ENCODE measurements at regions not wholly inside any gene's neighbourhood (a gene's known extent, or its start where the extent isn't known, plus 50 kb on each side); places are given as distances from the start of the nearest gene placed in this dataset.

DNA sequence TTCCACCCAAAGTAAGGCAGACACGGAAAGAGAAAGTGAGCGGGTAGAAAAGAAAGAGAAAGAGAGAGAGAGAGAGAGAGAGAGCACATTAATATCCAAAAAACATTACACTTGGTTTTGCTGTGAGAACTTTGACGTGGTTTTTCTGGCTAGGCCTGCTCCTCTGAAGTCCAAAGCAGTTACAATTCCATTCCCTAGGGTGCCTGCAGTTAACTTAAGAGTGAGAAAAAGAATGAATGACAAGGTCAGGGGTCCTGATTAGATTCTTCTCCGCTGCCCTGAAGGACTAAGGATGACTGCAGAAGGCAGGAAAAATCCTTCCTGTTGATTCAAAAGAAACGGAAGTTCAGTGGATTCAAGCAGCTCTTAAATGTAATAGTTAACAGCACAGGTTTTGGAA lies 589.8 kb downstream of the PRELID2 start:
- TF ChIP-seq, protein P1, sequence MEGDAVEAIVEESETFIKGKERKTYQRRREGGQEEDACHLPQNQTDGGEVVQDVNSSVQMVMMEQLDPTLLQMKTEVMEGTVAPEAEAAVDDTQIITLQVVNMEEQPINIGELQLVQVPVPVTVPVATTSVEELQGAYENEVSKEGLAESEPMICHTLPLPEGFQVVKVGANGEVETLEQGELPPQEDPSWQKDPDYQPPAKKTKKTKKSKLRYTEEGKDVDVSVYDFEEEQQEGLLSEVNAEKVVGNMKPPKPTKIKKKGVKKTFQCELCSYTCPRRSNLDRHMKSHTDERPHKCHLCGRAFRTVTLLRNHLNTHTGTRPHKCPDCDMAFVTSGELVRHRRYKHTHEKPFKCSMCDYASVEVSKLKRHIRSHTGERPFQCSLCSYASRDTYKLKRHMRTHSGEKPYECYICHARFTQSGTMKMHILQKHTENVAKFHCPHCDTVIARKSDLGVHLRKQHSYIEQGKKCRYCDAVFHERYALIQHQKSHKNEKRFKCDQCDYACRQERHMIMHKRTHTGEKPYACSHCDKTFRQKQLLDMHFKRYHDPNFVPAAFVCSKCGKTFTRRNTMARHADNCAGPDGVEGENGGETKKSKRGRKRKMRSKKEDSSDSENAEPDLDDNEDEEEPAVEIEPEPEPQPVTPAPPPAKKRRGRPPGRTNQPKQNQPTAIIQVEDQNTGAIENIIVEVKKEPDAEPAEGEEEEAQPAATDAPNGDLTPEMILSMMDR (conservative IDR thresholded peaks at IDR 0.05; ENCODE audit: low read depth, low read length) = no peak
- TF ChIP-seq EZH2 (IDR thresholded peaks at IDR 0.05; ENCODE audit: borderline replicate concordance, low read depth, low read length, poor library complexity, severe bottlenecking) = no peak

All from A673 (cell line).